GM23338 (cell line): ENCODE measurements at regions not wholly inside any gene's neighbourhood (a gene's known extent, or its start where the extent isn't known, plus 50 kb on each side); places are given as distances from the start of the nearest gene placed in this dataset.

Experiments used
- ATAC-seq: fragments of 200-7000 bp; cut with Tn5 transposase; 3 replicates; pipeline ENCODE4 v1.9.1; 2020
- DNase-seq: peaks from one replicate; pipeline ENCODE4 v3.0.0-alpha.2; 2015; ENCODE audit warnings: low spot score
- H2AFZ ChIP-seq: fragments of 200-600 bp; sonication (generic); 2 replicates; pipeline ENCODE4 v1.8.0; 2016; ENCODE audit warnings: antibody characterized with exemption, mild to moderate bottlenecking, moderate library complexity
- H3F3A ChIP-seq: fragments of 200-600 bp; sonication (generic); replicated peaks from 2 replicates; pipeline ENCODE4 v1.8.0; 2017; ENCODE audit warnings: antibody characterized with exemption, mixed run types, low read depth
- H3K27ac ChIP-seq: fragments of 200-600 bp; sonication (generic); 2 replicates; pipeline ENCODE4 v1.6.1; 2016; ENCODE audit warnings: low read depth
- H3K27me3 ChIP-seq: fragments of 200-600 bp; sonication (generic); 2 replicates; pipeline ENCODE4 v1.8.0; 2016; ENCODE audit warnings: mild to moderate bottlenecking, mixed run types, moderate library complexity; ENCODE audit not compliant: insufficient read depth
- H3K36me3 ChIP-seq: fragments of 200-600 bp; sonication (generic); 2 replicates; pipeline ENCODE4 v1.8.0; 2016; ENCODE audit warnings: mild to moderate bottlenecking; ENCODE audit not compliant: insufficient read depth
- H3K4me1 ChIP-seq: fragments of 200-600 bp; sonication (generic); 2 replicates; pipeline ENCODE4 v1.8.0; 2016; ENCODE audit warnings: mild to moderate bottlenecking, moderate library complexity; ENCODE audit not compliant: insufficient read depth
- H3K4me2 ChIP-seq: fragments of 200-600 bp; sonication (generic); 2 replicates; pipeline ENCODE4 v1.7.1; 2017; ENCODE audit warnings: mixed run types
- H3K4me3 ChIP-seq: fragments of 200-600 bp; sonication (generic); 2 replicates; pipeline ENCODE4 v1.6.1; 2016; ENCODE audit warnings: mixed run types
- H3K79me2 ChIP-seq: fragments of 200-600 bp; sonication (generic); replicated peaks from 2 replicates; pipeline ENCODE4 v1.8.0; 2017; ENCODE audit warnings: mild to moderate bottlenecking; ENCODE audit not compliant: insufficient read depth
- H3K9me2 ChIP-seq: fragments of 200-600 bp; sonication (generic); 2 replicates; pipeline ENCODE4 v1.8.0; 2017; ENCODE audit not compliant: insufficient read depth
- H4K20me1 ChIP-seq: fragments of 200-600 bp; sonication (generic); replicated peaks from 2 replicates; pipeline ENCODE4 v1.8.0; 2017; ENCODE audit warnings: mild to moderate bottlenecking; ENCODE audit not compliant: insufficient read depth
- H3K27ac Mint-ChIP-seq: 2 replicates; pipeline ENCODE4 v1.8.0; 2020; ENCODE audit warnings: inconsistent platforms, mild to moderate bottlenecking, moderate library complexity, mixed read lengths
- H3K27me3 Mint-ChIP-seq: 3 replicates; pipeline ENCODE4 v1.8.0; 2022; ENCODE audit warnings: low read depth, mild to moderate bottlenecking, moderate library complexity, mixed read lengths, inconsistent platforms; ENCODE audit not compliant: insufficient read depth, poor library complexity
- H3K36me3 Mint-ChIP-seq: 3 replicates; pipeline ENCODE4 v1.8.0; 2021; ENCODE audit warnings: low read depth, mild to moderate bottlenecking, inconsistent platforms, moderate library complexity, mixed read lengths
- H3K4me1 Mint-ChIP-seq: 3 replicates; pipeline ENCODE4 v1.8.0; 2020; ENCODE audit warnings: mild to moderate bottlenecking, inconsistent platforms, mixed read lengths
- H3K4me3 Mint-ChIP-seq: 3 replicates; pipeline ENCODE4 v1.8.0; 2021; ENCODE audit warnings: moderate library complexity, mild to moderate bottlenecking, inconsistent platforms, mixed read lengths
- H3K9me3 Mint-ChIP-seq: 3 replicates; pipeline ENCODE4 v1.8.0; 2020; ENCODE audit warnings: moderate library complexity, mild to moderate bottlenecking, inconsistent platforms, mixed read lengths
- CREB1 ChIP-seq: fragments of 250-450 bp; sonication (Bioruptor Pico); IDR thresholded peaks from 2 replicates; pipeline ENCODE4 v1.5.0; 2020; ENCODE audit warnings: low read depth, mild to moderate bottlenecking, moderate library complexity
- ETS1 ChIP-seq: IDR thresholded peaks from 2 replicates; pipeline ENCODE4 v1.6.1; 2016; ENCODE audit warnings: antibody characterized with exemption
- EZH2 ChIP-seq: fragments of 200-600 bp; sonication (generic); IDR thresholded peaks from one replicate; pipeline ENCODE4 v1.8.0; 2017; ENCODE audit warnings: antibody characterized with exemption, mild to moderate bottlenecking, low read depth; ENCODE audit not compliant: unreplicated experiment
- EZH2phosphoT487 ChIP-seq: fragments of 200-600 bp; sonication (generic); IDR thresholded peaks from one replicate; pipeline ENCODE4 v1.8.1; 2018; ENCODE audit warnings: antibody characterized with exemption; ENCODE audit not compliant: unreplicated experiment
- JUNB ChIP-seq: IDR thresholded peaks from one replicate; pipeline ENCODE4 v1.6.1; 2016; ENCODE audit warnings: antibody characterized with exemption; ENCODE audit not compliant: unreplicated experiment
- NANOG ChIP-seq: IDR thresholded peaks from 2 replicates; pipeline ENCODE4 v1.6.1; 2016; ENCODE audit warnings: antibody characterized with exemption, borderline replicate concordance
- POLR2AphosphoS5 ChIP-seq: IDR thresholded peaks from 2 replicates; pipeline ENCODE4 v1.6.1; 2016; ENCODE audit warnings: antibody characterized with exemption, low read depth
- REST ChIP-seq: IDR thresholded peaks from one replicate; pipeline ENCODE4 v1.6.1; 2018; ENCODE audit warnings: antibody characterized with exemption; ENCODE audit not compliant: unreplicated experiment
- STAT1 ChIP-seq: IDR thresholded peaks from one replicate; pipeline ENCODE4 v1.6.1; 2016; ENCODE audit warnings: antibody characterized with exemption; ENCODE audit not compliant: unreplicated experiment
- ZNF114 ChIP-seq: fragments of 250-450 bp; sonication (Bioruptor Pico); IDR thresholded peaks from 2 replicates; pipeline ENCODE4 v1.5.0; 2020; ENCODE audit warnings: mild to moderate bottlenecking, moderate library complexity
- ZNF331 ChIP-seq: fragments of 250-450 bp; sonication (Bioruptor Pico); IDR thresholded peaks from 2 replicates; pipeline ENCODE4 v1.5.0; 2020; ENCODE audit warnings: low read depth, mild to moderate bottlenecking, moderate library complexity
- TF ChIP-seq, protein P1 (sequence below): fragments of 250-450 bp; sonication (Bioruptor Pico); IDR thresholded peaks from 2 replicates; pipeline ENCODE4 v1.5.0; 2020; ENCODE audit warnings: mild to moderate bottlenecking, moderate library complexity
- TF ChIP-seq, protein P2 (sequence below), 2 experiments: fragments of 200-600 bp in 1 of 2; sonication (generic) in 1 of 2; conservative IDR thresholded peaks; 2 replicates each; pipeline versions ENCODE4 v1.5.1 to v1.6.1; 2016 to 2017; ENCODE audit warnings: antibody characterized with exemption in 2 of 2, low read depth in 2 of 2, mild to moderate bottlenecking in 2 of 2, moderate library complexity in 1 of 2

- no peak for TF ChIP-seq STAT1
- no peak for TF ChIP-seq EZH2phosphoT487
Measured at GRCh38 chr4:18082236-18082635, 60.7 kb upstream of the LCORL start (continued).

DNA sequence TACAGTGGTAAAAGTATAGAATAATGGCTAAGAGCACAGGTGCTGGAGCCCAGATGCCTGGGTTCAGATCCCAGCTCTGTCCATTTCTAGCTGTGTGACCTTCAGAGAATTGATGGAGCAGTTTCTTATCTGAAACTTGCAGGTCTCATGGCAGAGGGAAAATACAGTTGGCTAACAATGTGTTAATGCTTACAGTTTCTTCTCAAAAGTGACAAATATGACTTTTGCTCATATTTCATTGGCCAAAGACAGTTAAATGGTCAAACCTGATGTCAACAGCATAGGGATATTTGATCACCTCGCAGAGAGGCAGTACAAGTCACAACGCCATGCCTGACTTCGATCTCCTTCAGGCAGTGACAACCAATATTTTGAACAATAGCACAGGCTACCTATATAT lies 60.2 kb upstream of the LCORL start:
- Histone ChIP-seq H3K27ac (no peak overlapping the region), H3K9me2 (no peaks in the 10 kb centered on the region; the same call in 1 of the 2 replicates), H4K20me1 (no peaks in the 10 kb centered on the region), H3F3A (no peaks in the 10 kb centered on the region), H3K4me1 (no peaks in the 10 kb centered on the region), H3K36me3 (no peaks in the 10 kb centered on the region), H3K4me3 (no peak overlapping the region), H3K4me2 (no peak overlapping the region), H2AFZ (no peak overlapping the region), H3K27me3 (no peaks in the 10 kb centered on the region), H3K79me2 (no peaks in the 10 kb centered on the region)
- ATAC-seq (no peak), DNase-seq (no peak)
- Mint-ChIP-seq H3K4me3 (no peak overlapping the region), H3K9me3 (peaks cover 7% of the 10 kb centered on the region; the same call in 2 of the 3 replicates), H3K27ac (no peak overlapping the region), H3K4me1 (no peaks in the 10 kb centered on the region), H3K36me3 (no peaks in the 10 kb centered on the region; the same call in 2 of the 3 replicates), H3K27me3 (peaks cover 1% of the 10 kb centered on the region)
- no peak for TF ChIP-seq POLR2AphosphoS5
- no peak for TF ChIP-seq JUNB
- no peak for TF ChIP-seq EZH2
- TF ChIP-seq STAT1: no peak
- TF ChIP-seq CREB1: no peak
- TF ChIP-seq, protein P1, sequence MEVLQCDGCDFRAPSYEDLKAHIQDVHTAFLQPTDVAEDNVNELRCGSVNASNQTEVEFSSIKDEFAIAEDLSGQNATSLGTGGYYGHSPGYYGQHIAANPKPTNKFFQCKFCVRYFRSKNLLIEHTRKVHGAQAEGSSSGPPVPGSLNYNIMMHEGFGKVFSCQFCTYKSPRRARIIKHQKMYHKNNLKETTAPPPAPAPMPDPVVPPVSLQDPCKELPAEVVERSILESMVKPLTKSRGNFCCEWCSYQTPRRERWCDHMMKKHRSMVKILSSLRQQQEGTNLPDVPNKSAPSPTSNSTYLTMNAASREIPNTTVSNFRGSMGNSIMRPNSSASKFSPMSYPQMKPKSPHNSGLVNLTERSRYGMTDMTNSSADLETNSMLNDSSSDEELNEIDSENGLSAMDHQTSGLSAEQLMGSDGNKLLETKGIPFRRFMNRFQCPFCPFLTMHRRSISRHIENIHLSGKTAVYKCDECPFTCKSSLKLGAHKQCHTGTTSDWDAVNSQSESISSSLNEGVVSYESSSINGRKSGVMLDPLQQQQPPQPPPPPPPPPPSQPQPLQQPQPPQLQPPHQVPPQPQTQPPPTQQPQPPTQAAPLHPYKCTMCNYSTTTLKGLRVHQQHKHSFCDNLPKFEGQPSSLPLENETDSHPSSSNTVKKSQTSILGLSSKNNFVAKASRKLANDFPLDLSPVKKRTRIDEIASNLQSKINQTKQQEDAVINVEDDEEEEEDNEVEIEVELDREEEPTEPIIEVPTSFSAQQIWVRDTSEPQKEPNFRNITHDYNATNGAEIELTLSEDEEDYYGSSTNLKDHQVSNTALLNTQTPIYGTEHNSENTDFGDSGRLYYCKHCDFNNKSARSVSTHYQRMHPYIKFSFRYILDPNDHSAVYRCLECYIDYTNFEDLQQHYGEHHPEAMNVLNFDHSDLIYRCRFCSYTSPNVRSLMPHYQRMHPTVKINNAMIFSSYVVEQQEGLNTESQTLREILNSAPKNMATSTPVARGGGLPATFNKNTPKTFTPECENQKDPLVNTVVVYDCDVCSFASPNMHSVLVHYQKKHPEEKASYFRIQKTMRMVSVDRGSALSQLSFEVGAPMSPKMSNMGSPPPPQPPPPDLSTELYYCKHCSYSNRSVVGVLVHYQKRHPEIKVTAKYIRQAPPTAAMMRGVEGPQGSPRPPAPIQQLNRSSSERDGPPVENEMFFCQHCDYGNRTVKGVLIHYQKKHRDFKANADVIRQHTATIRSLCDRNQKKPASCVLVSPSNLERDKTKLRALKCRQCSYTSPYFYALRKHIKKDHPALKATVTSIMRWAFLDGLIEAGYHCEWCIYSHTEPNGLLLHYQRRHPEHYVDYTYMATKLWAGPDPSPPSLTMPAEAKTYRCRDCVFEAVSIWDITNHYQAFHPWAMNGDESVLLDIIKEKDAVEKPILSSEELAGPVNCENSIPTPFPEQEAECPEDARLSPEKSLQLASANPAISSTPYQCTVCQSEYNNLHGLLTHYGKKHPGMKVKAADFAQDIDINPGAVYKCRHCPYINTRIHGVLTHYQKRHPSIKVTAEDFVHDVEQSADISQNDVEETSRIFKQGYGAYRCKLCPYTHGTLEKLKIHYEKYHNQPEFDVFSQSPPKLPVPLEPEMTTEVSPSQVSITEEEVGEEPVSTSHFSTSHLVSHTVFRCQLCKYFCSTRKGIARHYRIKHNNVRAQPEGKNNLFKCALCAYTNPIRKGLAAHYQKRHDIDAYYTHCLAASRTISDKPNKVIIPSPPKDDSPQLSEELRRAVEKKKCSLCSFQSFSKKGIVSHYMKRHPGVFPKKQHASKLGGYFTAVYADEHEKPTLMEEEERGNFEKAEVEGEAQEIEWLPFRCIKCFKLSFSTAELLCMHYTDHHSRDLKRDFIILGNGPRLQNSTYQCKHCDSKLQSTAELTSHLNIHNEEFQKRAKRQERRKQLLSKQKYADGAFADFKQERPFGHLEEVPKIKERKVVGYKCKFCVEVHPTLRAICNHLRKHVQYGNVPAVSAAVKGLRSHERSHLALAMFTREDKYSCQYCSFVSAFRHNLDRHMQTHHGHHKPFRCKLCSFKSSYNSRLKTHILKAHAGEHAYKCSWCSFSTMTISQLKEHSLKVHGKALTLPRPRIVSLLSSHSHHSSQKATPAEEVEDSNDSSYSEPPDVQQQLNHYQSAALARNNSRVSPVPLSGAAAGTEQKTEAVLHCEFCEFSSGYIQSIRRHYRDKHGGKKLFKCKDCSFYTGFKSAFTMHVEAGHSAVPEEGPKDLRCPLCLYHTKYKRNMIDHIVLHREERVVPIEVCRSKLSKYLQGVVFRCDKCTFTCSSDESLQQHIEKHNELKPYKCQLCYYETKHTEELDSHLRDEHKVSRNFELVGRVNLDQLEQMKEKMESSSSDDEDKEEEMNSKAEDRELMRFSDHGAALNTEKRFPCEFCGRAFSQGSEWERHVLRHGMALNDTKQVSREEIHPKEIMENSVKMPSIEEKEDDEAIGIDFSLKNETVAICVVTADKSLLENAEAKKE (CRISPR knock-in tag): no peak
- TF ChIP-seq, protein P2, sequence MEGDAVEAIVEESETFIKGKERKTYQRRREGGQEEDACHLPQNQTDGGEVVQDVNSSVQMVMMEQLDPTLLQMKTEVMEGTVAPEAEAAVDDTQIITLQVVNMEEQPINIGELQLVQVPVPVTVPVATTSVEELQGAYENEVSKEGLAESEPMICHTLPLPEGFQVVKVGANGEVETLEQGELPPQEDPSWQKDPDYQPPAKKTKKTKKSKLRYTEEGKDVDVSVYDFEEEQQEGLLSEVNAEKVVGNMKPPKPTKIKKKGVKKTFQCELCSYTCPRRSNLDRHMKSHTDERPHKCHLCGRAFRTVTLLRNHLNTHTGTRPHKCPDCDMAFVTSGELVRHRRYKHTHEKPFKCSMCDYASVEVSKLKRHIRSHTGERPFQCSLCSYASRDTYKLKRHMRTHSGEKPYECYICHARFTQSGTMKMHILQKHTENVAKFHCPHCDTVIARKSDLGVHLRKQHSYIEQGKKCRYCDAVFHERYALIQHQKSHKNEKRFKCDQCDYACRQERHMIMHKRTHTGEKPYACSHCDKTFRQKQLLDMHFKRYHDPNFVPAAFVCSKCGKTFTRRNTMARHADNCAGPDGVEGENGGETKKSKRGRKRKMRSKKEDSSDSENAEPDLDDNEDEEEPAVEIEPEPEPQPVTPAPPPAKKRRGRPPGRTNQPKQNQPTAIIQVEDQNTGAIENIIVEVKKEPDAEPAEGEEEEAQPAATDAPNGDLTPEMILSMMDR (conservative IDR thresholded peaks at IDR 0.05; ENCODE audit: low read depth in 2 of 2): no peak
- no peak for TF ChIP-seq ZNF331 (CRISPR knock-in tag)
- no peak for TF ChIP-seq EZH2phosphoT487
- no peak for TF ChIP-seq ZNF114 (CRISPR knock-in tag)
- no peak for TF ChIP-seq ETS1
- TF ChIP-seq REST: no peak
- TF ChIP-seq NANOG: no peak
